CD4-positive, alpha-beta T cell treated with Interleukin-17A for 1 hour (primary cell): ENCODE measurements at regions not wholly inside any gene's neighbourhood (a gene's known extent, or its start where the extent isn't known, plus 50 kb on each side); places are given as distances from the start of the nearest gene placed in this dataset.
"Not testable (repeated sequence)": the region's sequence is repeated elsewhere in the genome, so short reads cannot be mapped to it uniquely, and the experiment has no call there.

Experiments
- DNase-seq: peaks from one replicate; pipeline ENCODE4 v3.0.0-alpha.2; 2020

DNA sequence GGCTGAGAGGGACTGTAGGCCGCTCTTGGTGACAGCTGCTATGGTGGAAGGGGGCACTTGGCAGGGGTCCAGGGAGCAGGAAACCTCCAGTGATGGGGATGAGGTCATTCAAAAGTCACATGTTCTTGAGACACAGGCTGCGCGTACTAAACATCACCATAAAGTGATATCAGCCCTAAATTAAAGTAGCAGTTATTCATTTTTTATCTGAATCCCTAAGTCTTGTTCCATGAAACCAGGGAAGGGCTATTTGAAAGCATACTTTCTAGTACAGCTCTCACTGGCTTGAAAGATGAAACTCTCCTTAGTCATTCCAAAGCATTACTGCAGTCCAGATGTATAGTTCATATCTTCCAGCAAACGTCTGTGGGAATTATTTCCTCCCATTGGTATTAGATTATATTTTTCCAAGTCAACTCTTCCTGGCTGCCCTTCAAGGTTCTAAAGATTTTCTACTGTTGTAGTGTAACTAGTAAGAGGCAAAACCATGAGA, 373.1 kb downstream of the CD109 start:
- DNase-seq = no peak

DNA sequence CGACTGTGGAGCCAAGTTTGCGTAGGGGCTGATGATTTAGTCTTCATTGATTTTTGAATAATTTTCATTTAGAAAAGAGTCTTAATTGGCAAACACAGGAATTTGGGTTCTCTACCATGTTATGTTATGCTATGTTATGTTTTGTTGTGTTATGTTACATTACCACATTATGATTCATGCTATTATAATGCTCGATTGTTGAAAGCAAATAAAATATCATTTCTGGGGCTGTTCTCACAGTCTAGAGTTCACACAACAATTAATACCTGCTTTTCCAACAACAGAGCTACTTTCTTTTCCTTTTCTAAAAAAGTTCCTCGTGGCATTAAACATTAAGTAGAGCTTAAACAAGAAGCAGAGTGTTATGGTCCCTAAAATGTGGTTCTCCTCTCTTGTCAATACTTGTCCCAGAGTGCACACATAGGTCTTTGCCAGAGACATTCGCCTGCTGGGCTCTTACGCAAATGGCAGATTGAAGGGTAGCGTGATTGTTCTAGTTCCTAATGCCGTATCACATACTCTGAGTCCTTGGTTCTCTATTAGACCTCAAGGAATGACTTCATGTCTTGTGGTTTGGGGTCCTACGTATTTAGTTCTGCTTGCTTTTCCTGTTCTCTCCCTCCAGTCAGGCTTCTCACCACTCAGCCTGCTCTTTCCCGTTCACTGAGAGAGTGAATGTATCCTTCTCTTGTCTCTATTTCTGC, 370.3 kb downstream of the CD109 start:
- DNase-seq = no peak

DNA sequence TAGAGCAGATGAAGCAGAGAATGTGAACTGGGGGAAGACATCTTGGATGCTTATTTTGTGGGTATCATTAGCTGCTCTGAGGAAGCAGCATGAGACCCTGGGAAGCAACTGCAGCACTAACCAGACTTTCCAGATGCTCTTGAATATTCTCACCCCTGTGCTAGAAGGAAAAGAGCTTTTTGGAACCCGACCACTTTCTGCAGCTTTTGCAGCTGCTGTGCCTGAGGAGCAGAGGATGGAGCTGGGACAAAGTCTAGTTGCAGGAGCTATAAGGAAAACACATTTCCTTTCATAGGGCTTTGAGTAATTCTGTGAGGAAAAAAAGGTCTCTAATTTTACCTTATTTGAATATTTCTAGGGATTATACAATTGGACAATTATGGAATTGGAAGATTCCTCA, 369.7 kb downstream of the CD109 start:
- no peak for DNase-seq

DNA sequence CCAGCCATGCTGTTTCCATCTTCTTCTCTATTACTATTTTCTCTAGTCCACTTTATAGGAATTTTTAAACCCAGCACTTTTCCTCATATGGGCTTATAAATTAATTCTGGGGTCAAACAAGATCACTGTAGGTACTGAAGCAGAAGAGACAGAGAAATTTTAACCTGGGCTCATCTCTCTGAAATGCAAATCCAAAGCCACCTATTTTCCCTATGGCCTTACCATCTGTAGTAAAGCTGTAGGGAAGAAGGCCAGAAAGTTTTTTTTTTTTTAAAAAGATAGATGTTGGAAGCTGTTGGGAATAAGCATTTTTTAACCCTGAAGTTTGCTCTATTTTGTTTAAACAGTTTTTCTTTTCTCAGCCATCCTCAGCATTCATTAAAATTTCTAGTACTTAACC, 367.4 kb downstream of the CD109 start:
- no peak for DNase-seq

DNA sequence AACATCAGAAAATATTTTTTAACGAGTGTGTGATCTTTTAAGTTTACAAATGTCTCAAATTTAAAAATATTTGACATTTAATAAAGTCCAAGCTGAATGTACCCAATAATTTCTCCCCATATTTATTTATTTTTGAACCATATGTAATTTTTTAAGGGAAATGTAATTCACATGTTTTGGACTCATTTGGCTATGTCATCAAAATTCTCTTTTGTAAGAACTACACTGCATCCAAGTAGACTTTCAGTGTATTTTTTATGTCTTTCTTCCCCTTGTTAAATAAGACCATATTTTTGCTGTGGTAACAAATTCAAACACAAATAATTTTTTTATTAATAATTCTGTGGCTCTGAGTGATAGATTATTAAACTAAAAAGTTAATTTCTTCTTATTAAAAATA, 365.2 kb downstream of the CD109 start:
- DNase-seq = no peak

DNA sequence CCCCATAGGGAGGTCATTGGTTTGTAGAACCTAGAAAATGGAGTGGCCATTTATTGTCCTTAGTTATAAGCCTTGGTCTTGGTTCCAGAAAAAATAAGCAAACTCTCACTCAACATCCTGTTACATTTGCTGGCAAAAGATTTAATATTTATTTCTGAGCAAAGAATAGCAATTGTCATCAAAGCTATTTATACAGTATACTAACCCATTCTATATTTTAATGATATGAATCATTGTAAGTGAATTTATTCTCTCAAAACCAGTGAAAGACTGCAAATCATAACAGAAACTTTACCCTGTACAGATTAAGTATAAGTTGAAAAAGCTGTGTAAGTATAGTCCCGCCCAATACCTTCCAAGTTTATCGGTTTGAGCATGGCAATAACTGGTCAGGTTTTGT, 364.4 kb downstream of the CD109 start:
- no peak for DNase-seq

DNA sequence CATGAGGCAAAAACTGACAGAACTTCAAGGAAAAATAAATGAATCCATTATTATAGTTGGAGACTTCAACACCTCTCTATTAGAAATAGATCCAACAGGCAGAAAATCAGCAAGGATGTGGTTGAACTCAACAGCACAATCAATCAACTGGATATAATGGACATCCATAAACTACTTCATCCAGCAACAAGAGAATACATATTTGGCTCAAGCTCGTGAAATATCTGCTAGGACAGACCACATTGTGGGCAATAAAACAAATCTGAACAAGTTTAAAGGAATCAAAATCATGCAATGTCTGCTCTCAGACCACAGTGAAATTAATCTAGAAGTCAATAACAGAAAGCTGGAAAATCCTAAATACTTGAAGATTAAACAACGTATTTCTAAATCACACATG, 362.6 kb downstream of the CD109 start:
- no peak for DNase-seq

DNA sequence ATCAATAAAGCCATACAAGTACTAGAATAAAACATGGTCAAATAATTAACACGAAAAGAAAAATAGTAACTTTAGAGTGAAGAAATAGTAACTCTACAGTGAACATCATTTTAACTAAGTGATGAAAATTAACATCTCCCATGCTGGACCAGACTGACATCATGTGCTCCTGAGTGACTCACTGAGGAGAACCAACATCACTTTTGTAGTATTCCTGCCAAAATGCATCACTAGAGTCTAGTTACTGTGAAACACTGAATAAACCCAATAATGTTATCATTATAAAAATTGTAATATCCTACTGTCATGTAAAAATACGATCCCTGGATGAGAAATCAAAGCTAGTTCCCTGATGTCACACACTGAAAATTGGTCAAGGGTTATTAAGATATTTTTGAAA, 361.3 kb downstream of the CD109 start:
- no peak for DNase-seq

DNA sequence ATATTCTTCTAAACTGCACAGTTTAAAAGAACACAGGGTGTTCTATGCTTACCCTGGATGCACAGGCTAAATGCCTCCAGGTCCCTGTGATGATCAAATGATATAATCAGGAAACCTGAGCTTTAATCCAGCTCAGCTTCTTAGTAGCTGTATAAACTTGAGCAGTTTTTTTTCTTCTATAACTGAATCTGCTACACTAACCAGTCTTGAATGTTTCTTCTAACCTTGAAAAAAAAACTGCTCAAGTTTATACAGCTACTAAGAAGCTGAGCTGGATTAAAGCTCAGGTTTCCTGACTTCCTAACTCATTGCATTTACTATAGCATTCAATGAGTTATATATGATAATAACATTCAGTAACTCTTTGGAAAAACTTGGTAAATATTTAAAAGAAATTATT, 358.2 kb downstream of the CD109 start:
- DNase-seq = no peak

DNA sequence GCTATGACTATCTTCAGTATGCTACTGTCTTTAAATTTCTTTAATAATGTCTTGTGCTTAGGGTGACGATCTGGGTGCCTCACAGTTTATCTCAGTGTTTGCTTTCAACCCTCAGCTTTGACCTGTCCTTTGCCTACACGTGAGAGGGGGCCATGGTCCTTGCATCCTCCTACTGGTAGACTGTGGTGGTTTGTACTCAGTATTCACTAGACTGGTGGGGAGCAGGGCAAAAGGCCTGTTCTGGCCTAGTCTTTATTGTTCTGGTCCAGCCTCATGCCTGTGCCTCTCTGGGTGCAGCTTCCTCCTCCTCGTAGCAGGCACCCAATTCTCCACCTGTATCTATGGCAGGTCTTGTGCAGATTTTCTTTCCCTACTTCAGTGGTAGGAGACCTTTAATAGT, 354.9 kb downstream of the CD109 start:
- no peak for DNase-seq

DNA sequence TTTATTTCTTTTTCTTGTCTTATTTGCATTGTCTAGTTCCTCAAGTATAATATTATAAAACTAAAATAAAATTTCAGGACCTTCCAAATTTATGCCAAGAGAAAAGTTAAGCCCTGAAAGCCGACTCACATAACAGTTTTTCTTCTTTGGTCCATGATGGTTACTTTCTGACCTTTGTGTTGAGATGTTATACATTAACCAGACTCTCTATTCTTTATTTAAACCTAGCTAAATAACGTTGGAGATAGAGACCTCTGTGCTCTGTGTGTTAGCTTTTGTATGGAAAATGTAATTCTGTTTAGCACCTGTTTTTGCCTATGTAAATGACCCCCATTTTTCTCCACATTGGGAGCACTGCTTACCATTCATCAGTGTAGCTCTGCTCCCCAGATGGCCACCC, 352.4 kb downstream of the CD109 start:
- DNase-seq = no peak

DNA sequence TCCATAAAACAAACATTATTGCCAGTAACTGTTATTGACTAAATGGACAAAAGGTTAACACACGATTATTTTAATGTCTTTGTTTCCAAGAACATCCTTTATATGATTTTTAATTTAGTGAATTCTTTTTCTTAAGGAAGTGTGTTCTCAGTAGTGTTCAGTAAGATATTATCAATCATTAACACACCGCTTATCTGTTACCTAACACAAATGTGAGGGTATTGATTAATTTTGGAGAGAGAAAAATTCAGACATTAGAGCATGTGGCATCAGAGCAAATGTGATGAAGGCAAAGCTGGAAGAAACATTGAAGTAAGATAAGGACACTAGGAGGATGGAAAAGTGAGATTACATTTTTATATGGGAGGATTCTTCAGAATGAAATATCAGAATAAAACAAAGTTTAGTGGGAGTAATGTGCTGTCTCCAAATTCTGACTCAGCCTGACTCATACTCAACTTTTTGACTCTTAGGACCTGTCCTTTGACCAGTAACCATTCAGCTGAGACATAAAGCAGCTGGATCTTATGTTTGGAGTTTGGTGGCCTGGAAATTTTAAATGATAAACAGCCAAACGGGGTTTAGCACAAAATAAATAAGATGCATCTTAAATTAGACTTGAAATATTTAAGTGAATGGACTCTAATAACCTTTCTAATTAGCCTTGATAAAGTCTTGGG, 348.6 kb downstream of the CD109 start:
- DNase-seq = no peak

DNA sequence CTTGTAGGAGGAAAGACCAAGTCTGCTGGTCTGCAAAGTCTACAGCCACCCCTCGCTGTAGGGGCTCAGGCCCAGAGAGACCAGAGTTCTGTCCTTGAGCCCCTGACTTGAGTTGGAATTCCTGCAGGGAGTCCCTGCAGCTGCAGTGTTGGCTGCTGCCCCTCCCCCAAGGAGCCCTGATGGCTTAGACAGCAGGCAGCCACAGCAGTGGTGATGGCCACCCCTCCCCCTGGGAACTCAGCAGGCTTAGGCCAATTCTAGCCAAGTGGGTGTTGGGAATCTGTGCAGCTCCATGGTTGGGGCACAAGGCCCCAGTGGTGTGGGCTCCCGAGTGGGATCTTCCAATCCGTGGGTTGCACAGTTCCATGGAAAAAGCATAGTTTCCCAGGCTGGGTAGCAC, 345.4 kb downstream of the CD109 start:
- no peak for DNase-seq

DNA sequence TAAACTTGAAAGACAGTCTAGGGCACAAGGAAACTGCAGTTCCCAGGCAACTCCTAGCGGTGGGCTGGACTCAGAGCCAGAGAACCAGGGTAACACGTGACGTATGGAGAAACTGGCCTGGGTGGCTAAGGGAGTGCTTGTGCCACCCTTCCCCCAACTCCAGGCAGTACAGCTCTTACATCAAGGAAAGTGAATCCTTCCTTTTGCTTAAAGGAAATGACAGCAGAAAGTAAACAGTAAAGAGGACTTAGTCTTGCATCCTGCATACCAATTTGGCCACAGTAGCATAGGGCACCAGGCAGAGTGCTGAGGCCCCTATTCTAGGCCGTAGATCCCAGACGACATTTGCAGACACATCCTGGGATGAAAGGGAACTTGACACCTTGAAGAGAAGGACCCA, 322.8 kb downstream of the CD109 start:
- DNase-seq = no peak

DNA sequence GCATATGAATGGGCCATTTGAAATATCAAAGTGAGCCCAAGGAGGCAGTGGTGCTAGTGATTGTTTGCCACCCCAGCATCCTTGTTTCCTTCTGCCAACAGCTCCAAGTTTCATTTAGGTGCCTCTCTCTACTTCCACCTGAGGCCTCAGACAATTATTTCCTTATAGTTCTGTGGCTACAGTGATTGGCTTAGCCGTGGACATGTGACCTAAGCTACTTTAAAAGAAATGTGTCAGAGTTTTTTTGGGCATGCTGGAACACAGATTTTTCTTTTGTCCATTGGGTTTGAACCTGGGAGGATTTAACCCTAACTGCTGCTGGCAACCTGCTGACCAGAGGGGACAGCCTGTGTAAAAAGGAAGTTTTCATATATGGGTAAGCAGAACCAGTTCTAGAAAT, 319.4 kb downstream of the CD109 start:
- DNase-seq = no peak

DNA sequence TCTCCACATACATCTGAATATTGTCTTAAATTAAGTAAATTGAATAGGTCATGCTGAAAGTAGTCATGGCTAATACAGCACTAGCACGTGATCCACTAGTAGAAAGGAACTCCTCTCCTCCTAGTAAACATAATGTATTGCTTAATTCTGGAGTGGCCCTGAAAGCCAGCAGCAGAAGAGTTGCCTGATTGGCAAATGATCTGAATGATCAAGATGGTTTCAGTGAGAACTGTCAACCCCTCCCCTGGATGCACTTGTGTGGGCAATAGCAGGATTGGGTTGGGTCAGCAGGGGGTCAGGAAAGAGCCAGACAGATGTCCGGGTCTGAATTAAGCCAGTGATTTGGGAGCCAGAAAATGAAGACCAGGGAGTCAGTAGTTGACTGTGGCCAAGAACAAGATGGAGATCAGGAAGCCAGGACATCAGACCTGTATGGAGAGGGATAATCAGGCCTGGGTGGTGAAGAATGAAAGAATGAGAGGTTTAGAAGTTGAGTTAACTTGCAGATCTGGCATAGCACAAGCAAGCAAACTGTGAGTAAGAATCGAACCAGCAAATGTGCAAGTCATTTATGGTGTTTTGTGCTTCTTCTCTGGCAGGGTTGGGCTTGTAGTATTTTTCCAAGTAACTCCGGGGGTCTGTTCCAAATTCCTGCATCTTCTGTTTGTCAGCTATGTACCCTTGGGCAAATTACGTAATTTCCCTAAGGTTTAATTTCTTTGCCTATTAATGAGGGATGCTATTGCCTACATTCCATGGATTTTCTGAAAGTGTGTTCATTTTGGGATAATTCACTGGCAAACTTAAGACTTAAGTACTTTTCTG, 304.9 kb downstream of the CD109 start:
- no peak for DNase-seq

DNA sequence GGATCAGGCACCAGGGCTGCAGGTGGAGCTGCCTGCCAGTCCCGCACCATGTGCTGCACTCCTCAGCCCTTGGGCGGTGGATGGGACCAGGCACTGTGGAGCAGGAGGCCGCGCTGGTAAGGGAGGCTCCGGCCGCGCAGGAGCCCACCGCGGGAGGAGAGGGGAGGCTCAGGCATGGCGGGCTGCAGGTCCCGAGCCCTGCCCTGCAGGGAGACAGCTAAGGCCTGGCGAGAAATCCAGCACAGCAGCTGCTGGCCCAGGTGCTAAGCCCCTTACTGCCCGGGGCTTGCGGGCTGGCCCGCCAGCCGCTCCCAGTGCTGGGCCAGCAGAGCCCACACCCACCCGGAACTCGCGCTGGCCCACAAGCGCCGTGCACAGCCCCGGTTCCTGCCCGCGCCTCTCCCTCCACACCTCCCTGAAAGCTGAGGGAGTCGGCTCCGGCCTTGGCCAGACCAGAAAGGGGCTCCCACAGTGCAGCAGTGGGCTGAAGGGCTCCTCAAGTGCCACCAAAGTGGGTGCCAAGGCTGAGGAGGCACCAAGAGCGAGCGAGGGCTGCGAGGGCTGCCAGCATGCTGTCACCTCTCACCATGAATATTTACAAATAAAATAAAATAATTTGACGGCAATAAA, 294.7 kb downstream of the CD109 start:
- DNase-seq = not testable (repeated sequence)

DNA sequence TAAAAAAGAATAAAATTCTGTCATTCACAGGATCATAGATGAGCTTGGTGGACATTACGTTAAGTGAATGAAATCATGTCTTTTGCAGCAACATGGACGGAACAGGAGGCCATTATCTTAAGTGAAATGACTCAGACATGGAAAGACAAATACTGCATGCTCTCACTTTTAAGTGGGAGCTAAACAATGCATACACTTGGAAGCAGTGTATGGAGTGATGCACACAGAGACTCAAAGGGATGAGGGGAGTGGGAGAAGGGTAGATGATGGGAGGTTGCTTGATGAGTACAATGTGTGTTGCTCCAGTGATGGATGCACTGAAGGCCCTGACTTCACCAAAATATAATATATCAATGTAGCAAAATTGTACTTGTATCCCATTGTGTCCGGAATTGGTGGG, 293.4 kb downstream of the CD109 start:
- DNase-seq = no peak

DNA sequence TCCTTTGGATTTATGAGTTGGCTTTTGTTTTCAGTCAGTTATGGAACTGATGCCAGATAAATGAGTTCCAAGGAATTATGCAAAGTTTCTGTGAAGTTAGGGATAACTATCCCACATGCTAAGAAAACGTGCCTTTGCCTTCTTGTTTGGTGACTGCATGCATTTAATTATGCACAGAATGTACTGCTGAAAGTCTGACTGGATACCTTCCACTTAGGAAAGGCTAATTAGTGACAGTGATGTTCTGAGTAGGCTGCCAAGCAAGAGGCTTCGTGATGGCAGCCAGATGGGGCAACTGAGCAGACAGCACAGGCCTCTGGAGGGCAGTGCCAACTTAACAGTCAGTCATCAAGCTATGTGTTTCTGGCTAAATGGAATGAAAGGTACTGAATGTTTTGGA, 289.9 kb downstream of the CD109 start:
- DNase-seq = no peak

DNA sequence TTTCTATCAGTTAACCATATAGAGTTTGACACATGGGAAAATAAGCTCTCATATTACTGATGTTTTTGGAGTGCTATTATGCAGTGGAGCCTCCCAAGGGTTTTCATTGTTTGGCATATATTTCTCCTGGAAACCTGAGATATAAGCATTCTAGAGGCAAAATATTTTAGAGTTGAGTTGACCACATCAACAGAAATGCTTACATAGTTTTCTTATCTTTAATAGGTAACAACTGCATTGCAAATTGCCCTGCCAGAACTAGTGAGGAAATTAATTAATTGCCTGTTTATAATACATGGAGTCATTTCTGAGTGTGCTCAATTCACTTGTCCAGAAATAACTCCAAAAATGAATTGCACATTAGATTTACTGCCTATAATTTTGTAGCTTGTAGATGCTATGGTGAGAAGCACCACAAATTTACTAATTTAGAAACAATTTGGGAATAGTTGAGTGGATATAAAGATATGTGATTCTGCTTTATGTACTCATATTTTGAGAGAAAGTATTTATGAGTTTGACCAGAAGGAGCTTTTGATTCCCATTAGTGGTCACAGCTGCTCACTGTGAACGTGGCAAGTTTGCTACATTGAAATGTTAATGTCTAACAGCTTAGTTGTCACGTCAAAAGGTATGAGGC, 288.7 kb downstream of the CD109 start:
- no peak for DNase-seq

DNA sequence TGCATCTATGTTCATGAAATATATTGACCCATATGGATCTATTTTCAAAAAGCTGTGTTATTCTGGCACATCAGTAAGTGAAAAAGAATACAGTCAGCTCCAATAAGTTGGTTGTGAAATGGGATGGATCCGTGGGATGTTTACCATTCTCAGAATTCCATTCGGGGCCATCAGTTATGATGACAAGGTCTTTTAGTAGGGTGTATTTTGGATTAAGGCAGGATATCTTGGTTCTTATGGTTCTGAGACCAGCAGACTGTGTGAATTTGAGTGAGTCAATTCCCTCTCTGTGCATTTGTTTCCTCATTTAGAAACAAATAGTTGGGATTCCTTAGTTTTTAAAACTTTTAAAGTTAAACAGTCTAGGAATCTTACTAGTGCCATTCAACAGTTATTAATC, 287.4 kb downstream of the CD109 start:
- no peak for DNase-seq

DNA sequence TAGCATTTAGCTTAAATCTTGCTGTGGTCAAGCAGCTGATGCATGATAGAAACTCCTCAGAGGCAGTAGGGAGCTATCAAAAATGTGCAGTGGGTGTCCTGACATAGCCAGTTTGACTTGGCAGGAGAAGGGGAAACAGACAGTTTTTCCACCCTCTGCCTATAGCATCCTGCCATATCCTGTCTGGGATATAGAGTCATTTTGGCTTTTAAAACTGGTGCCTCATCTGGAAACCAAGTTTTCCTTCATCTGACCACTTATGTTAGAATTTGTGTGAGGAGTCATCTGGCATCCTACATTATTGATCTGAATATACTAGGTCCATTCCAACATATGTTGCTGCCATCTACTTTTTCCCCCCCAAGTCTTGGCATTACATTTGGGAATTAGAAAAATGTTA, 284.1 kb downstream of the CD109 start:
- no peak for DNase-seq

DNA sequence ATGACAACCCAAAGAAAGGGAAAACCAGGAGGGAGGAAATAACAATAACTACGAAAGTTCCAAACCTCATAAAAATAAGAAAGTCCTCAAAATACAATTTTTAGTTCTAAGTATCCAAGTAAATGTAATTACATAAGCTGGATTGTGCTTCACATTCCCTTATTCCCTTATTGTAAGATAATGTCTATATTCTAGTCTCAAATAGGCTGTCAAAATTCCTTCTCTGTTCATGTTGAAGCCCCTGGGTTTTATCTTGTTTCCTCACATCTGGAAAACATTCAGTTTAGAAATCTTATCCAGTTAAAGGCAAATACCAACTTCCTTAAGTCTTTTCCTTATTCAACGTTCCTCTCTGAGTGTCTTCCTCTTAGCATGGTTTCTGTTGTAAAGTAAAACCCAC, 282.3 kb downstream of the CD109 start:
- DNase-seq = no peak
